Erythroblast (primary cell): ENCODE measurements at regions not wholly inside any gene's neighbourhood (a gene's known extent, or its start where the extent isn't known, plus 50 kb on each side); places are given as distances from the start of the nearest gene placed in this dataset.
"Not testable (repeated sequence)": the region's sequence is repeated elsewhere in the genome, so short reads cannot be mapped to it uniquely, and the experiment has no call there.

ENCODE experiments used
- DNase-seq, 2 experiments: peaks; one replicate each; lab custom pipeline; 2025; lab: John Stamatoyannopoulos, UW
- GATA1 ChIP-seq: IDR thresholded peaks from 2 replicates; pipeline ENCODE4 v1.6.1; 2011; ENCODE audit warnings: low read depth, mild to moderate bottlenecking, control low read depth, low read length, moderate library complexity
- POLR2A ChIP-seq: IDR thresholded peaks from 2 replicates; pipeline ENCODE4 v1.6.1; 2011; ENCODE audit warnings: mild to moderate bottlenecking, low read length

DNA sequence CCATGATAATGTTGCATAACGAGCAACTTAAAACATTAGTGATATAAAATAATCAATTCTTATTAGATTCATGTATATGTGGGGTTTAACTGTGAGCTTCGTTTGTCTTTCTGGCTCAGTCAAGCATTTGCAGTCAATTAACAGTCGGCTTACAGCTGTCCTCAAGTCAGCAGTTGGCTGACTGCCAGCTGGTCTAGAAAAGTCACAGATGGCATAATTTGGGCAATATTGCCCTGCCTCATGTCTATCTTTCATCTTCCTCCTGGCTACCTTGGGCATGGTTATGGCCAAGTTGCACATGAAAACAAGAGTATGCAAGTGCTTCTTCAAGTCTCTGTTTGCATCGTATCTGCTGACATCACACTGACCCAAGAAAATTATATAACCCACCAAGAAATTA is 186.1 kb upstream of the ZWINT start:
- TF ChIP-seq GATA1: no peak
- TF ChIP-seq POLR2A: no peak
- no peak for DNase-seq

DNA sequence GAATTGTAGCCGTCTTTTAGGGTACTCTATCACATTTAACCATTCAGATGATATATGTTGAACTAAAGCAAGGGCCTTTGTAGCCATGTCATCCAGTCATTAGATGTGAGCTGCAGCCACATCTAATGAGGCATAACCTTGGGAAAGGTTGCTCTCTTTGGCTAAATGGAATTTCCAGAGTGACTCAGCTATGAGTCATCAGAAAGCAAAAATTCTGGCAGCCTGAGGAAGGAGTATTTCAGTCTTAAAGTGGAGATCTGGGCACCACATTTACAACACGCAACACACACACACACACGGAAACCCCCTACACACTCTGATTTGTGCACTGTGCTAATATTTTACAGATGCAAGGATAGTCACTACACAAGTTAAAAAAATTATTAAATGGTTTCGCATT is 176.9 kb upstream of the ZWINT start:
- DNase-seq: no peak
- TF ChIP-seq GATA1 (no peak), POLR2A (no peak)

GRCh38 chr10:56522166-56522565 is 161.1 kb upstream of the ZWINT start:
- TF ChIP-seq POLR2A (no peak), GATA1 (no peak)
- no peak for DNase-seq

DNA sequence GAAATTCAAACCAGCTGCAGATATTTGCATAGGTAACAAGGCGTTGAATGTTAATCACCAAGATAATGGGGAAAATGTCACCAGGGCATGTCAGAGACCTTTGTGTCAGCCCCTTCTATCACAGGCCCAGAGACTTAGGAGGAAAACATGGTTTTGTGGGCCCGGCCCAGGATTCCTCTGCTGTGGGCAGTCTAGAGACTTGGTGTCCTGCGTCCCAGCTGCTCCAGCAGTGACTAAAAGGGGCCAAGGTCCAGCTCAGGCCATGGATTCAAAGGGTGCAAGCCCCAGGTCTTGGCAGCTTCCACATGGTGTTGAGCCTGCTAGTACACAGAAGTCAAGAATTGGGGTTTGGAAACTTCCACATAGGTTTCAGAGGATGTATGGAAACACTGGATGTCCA is 147.5 kb upstream of the ZWINT start:
- TF ChIP-seq POLR2A (no peak), GATA1 (no peak)
- no peak for DNase-seq

- no peak for DNase-seq
- TF ChIP-seq GATA1 (no peak), POLR2A (no peak)
Observed at GRCh38 chr10:56507033-56507432, 146.0 kb upstream of the ZWINT start.

DNA sequence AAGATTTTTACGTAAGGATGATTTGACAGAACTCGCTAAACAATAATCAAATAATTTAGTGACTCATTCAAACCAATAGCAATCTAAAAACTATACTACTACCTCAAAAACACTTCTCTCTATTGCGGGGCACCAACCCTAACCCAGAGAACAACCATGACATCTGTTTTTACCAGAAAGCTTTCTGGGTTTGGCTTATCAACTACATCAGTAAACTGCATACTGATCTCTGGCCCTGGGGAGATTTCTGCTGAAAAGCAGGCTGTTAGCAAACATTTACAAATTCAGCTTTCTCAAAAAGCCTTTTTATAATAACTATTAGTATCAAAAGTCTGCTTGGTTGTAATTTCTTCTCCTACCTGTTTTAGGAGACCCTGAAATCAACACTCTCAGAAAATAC is 144.5 kb upstream of the ZWINT start:
- no peak for TF ChIP-seq POLR2A
- no peak for DNase-seq

- no peak for DNase-seq
- TF ChIP-seq GATA1 (no peak), POLR2A (no peak)
Observed at GRCh38 chr10:56496186-56496486, 135.1 kb upstream of the ZWINT start.

GRCh38 chr10:56487746-56488145 is 126.7 kb upstream of the ZWINT start:
- DNase-seq: no peak
- TF ChIP-seq GATA1: no peak
- no peak for TF ChIP-seq POLR2A

GRCh38 chr10:56481521-56482091 is 120.5 kb upstream of the ZWINT start:
- no peak for DNase-seq
- TF ChIP-seq POLR2A (no peak), GATA1 (no peak)

DNA sequence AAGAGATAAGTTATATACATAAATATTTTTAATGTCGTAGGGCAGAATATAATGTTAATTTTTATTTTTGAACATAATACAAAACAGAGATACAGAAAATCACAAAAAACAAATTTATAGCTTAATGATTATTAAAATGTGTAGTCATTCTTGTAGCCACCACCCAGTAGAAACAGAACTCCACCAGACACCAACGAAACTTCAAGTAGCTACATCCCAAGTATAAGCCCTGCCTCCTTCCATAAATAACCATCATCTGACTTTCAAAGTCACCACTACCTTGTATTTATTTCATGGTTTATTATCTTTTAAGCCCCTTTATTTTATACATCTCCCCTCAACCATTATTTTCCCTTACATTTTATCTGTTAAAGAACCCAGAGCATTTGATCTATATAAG is 111.9 kb upstream of the ZWINT start:
- DNase-seq: no peak
- no peak for TF ChIP-seq POLR2A
- TF ChIP-seq GATA1: no peak

DNA sequence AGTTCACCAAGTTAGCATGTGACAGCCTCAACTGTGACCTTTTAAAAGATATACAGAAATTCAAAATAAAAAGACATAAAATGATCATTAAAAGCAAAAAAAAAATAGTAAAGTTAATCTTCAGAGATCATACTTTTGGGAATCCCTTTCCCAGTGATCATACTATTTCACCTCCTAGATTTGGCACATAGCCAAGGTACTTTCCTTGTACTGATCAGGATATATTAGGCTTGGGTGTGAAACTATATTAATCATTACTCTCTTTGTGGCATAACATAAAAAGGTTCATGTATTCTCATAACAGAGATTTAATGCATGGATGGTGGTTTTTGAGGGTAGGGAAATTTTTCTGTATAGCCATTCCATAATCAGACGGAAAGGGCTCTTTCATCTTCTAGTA is 109.6 kb upstream of the ZWINT start:
- no peak for DNase-seq
- TF ChIP-seq POLR2A: no peak
- no peak for TF ChIP-seq GATA1

DNA sequence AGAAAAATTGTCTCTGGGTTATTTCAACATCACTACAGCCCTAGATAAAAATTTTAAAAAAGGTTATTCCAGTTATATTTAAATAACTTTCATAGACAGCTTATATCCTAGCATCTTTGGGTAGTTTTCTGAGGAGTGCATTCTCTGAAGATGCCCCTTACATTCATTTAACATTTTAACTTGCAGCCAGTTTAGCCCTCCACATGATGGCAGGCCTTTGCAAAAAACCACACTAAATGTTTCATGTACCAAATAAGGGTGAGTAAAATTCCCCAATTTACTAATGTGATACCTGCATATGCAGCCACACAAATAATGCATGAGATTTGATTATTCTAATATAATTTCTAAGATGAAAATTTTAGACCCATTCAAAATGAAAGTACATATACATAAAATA is 108.4 kb upstream of the ZWINT start:
- TF ChIP-seq POLR2A: no peak
- TF ChIP-seq GATA1: no peak
- DNase-seq: no peak

DNA sequence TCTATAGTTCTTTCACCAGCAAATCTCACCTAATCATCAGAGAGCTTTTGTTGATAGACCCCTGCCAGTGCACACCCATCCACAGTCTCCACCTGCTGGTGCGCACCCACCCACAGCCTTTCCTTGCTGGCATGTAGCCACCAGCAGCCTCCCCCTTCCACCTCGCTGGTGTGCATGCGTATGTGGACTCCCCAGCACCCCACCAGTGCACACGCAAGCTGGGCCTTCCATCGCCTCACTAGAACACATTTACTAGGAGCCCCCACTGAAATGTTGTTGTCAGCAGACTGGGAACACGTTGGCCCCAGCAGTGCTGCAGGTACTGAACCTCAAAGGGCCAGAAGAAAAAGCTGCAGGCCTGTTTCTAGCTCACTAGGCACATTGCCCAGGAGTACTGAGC is 104.9 kb upstream of the ZWINT start:
- no peak for DNase-seq
- TF ChIP-seq GATA1 (no peak), POLR2A (no peak)

- DNase-seq: no peak
- TF ChIP-seq POLR2A (no peak), GATA1 (no peak)
Observed at GRCh38 chr10:56449770-56450169, 88.7 kb upstream of the ZWINT start.

GRCh38 chr10:56447613-56448012 is 86.6 kb upstream of the ZWINT start:
- not testable (repeated sequence) for DNase-seq

GRCh38 chr10:56441337-56441736 is 80.3 kb upstream of the ZWINT start:
- DNase-seq: not testable (repeated sequence)
